HG02610 (cell line): ENCODE measurements at regions not wholly inside any gene's neighbourhood (a gene's known extent, or its start where the extent isn't known, plus 50 kb on each side); places are given as distances from the start of the nearest gene placed in this dataset.

Source experiments
- ATAC-seq: cut with Tn5 transposase; IDR thresholded peaks from one replicate; pipeline ENCODE4 v1.9.1; 2021; ENCODE audit warnings: mild to moderate bottlenecking, moderate library complexity; ENCODE audit not compliant: unreplicated experiment

- no peak for ATAC-seq
Measured at GRCh38 chr9:1462626-1463308, 412.6 kb downstream of the DMRT2 start.

DNA sequence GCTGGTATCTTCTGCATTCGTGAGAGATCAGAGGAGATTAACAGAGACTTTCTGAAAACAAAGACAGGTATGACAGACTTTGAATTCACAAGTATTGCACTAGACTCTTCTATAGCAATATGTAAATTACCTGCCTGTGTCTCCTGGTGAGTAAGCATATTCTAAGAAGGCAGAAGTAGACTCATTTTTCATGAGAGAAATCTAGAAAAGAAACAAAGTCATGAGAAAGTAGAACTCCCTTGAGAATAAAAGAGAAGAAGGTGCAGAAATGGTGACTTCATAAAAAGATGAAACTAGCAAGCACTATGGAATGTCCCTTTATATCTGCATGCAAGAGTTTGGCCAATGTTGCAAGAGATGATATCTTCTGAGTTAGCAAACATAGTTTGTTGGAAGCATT is 419.8 kb downstream of the DMRT2 start:
- ATAC-seq, result peak; percentile 96

- ATAC-seq, result no peak
Measured at GRCh38 chr9:1473956-1474634, 423.9 kb downstream of the DMRT2 start.

GRCh38 chr9:1474671-1475070 is 424.5 kb downstream of the DMRT2 start:
- ATAC-seq, result no peak

- ATAC-seq, result peak; percentile 97
Measured at GRCh38 chr9:1490341-1491232, 440.4 kb downstream of the DMRT2 start.

DNA sequence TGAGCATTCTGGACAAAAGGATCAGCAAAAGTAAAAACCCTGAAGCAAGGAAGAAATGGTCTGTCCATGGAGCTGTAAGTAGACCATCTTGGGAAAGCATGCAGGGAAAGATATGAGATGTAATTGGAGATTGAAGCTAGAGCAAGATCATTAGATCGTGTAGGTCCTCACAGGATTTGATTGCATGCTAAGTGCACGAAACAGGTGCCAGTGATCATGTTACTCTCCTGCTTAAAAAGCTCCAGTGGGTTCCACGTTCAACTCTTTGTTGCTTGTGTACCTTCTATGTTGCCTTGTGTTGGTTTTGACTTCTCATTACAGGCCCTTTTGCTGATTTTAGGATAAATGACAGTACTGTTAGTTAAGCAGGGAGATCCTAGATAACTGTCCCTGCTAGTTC is 442.0 kb downstream of the DMRT2 start:
- no peak for ATAC-seq

- no peak for ATAC-seq
Measured at GRCh38 chr9:1495282-1496030, 445.3 kb downstream of the DMRT2 start.

- no peak for ATAC-seq
Measured at GRCh38 chr9:1505489-1505888, 455.3 kb downstream of the DMRT2 start.

DNA sequence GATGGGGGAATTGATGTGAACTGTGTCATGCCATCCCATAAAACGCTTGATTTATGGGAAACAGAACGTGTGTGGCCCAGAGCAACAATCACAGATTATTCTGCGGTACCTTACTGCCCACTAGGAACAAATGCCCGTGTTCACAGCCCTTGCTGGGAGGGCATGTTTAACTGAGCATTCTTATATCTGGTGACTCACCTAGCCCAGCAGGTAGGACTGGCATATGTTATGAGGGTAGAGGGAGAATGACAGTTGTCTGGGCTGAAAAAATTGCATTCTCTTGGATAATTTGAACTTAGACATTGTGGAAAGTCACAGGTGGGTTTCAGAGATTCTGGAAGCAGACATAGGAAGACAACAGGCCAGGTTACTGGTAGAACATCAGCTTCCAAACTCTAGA is 460.6 kb downstream of the DMRT2 start:
- ATAC-seq, result no peak

DNA sequence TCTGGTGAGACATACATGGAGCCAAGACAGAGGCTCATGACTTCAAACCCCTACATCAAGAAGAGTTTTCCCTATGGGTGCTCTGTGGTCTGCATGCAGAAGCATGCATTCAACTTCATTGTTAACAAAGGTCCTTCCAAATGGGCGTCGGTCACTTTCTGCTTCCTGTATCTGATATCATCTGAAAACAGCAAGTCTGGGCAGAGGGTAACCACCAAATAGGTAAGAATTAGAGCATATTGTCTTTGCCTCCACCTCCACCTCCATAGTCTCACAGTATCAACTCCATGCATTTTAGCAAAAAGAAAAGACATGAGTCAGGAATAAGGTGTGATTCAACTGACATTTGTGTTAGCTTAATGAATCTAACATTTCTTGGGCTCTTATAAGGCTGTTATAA is 462.9 kb downstream of the DMRT2 start:
- ATAC-seq, result no peak

DNA sequence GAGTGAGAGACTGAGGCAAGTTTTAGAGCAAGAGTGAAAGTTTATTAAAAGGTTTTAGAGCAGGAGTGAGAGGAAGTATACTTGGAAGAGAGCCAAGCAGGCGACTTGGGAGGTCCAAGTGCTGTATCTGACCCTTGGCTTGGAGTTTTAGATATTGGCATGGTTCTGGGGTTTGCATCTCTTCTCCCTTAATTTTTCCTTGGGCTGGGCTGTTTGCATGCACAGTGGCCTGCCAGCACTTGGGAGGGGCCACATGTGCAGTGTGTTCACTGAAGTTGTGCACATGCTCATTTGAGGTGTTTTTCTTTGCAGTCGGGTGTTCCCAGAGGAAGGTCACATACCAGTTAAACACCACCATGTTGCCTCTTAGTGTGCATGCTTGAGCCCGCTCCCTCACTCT is 464.1 kb downstream of the DMRT2 start:
- no peak for ATAC-seq

- ATAC-seq, result peak; percentile 49
Measured at GRCh38 chr9:1514776-1515363, 464.7 kb downstream of the DMRT2 start.

DNA sequence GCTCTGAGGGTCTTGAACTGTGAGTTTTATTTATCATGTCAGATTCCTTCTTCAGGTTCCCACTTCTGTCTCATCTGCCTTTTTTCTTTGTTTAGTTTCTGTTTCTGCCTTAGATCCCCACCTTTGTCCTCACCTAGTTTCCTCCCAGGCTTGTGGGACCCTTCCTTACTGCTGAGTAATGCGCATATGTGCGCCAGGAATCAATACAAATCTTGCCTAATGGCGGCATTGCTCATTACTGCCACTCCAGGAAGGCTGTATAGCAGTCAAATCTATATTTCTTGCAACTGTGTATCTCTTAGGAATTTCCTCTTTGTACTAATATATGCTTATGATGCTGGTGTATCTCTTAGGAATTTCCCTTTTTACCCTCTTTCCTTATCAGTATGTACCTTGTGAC is 465.4 kb downstream of the DMRT2 start:
- ATAC-seq, result no peak

- ATAC-seq, result no peak
Measured at GRCh38 chr9:1521547-1521946, 471.4 kb downstream of the DMRT2 start.

DNA sequence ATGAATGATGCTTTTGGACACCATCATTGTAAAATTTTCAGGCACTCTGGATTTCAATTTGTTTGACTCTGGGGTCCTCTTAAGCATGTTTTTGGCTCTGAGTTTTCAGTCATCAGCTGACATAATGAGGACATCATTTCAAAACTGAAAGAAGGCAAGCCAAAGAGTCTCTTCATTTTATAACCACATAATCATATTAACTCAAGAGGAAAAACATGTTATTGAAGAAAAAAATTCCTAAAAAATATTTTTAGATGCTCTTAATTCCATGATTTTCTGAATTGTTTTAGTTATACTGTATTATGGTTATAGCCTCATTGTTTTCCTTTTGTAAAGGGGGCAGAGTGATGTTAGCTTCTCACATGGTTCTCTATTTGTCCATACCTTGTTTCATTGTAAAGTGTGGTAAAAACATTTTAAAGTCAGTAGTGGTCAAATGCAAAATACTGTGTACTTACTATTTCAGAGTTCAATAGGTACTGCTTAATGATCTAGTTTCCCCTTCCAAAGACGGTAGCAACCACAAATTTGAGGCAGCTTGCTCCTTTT is 472.1 kb downstream of the DMRT2 start:
- peak; percentile 72 for ATAC-seq

DNA sequence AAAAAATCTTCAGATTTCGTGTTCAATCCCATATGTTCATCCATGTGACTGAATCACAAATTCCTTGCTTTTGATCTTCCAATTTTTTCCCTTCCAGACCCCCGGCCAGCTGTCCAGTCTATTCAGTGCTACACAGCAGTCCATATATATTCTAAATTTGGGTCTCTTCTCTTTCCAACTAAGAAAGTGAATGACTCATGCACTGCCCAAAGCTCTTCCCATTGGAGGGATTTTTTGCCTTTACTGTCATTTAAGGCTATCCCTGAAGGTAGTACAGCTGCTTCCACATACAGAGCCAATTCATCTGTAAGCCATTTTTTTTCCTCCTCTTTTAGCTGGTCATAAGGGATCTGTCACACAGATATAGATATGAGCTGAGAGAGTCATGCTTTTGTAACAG is 478.3 kb downstream of the DMRT2 start:
- no peak for ATAC-seq

DNA sequence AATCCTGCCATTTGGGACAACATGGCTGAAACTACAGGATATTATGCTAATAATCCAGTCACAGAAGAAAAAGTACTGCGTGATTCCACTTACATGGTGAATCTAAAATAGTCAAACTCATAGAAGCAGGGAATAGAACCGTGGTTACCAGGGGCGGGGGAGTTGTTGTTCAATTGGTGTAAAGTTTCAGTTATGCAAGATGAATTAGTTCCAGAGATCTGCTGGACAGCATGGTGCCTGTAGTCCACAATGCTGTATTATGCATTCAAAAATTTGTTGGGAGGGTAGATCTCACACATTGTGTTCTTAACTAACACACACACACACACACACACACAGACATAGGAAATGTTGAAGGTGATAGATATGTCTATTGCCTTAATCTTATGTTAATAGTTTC is 480.5 kb downstream of the DMRT2 start:
- no peak for ATAC-seq

GRCh38 chr9:1531424-1531823 is 481.3 kb downstream of the DMRT2 start:
- no peak for ATAC-seq

- ATAC-seq, result no peak
Measured at GRCh38 chr9:1532171-1532570, 482.0 kb downstream of the DMRT2 start.

GRCh38 chr9:1535051-1535450 is 480.1 kb upstream of the SMARCA2 start:
- peak; percentile 63 for ATAC-seq
